Fibroblast of lung (primary cell): ENCODE measurements at regions not wholly inside any gene's neighbourhood (a gene's known extent, or its start where the extent isn't known, plus 50 kb on each side); places are given as distances from the start of the nearest gene placed in this dataset.

Experiments used
- CTCF ChIP-seq, 2 donors: IDR thresholded peaks in 1 of 2; conservative IDR thresholded peaks in 1 of 2; 1 replicate in 1 of 2; 2 replicates in 1 of 2; pipeline ENCODE4 v1.5.1; 2011 to 2012; ENCODE audit warnings: low read length in 2 of 2, control low read depth in 1 of 2, inconsistent platforms in 1 of 2, low read depth in 1 of 2, mild to moderate bottlenecking in 1 of 2
- EZH2 ChIP-seq: IDR thresholded peaks from 2 replicates; pipeline ENCODE4 v1.5.1; 2012; ENCODE audit warnings: low read length, control low read depth, mild to moderate bottlenecking; ENCODE audit errors: missing control alignments

GRCh38 chr20:57002066-57002570 is 264.3 kb downstream of the BMP7 start:
- no peak for TF ChIP-seq CTCF (conservative IDR thresholded peaks at IDR 0.05 in 1 of 2, IDR thresholded peaks at IDR 0.05 in 1 of 2; ENCODE audit: low read depth in 1 of 2, low read length in 2 of 2)
- TF ChIP-seq EZH2, result no peak
